HUES48 (cell line): ENCODE measurements at regions not wholly inside any gene's neighbourhood (a gene's known extent, or its start where the extent isn't known, plus 50 kb on each side); places are given as distances from the start of the nearest gene placed in this dataset.

Experiments
- H3K27ac ChIP-seq: one replicate; pipeline ENCODE4 v1.7.0; 2013; ENCODE audit warnings: low read depth, low read length, inconsistent platforms
- H3K27me3 ChIP-seq: 2 replicates; pipeline ENCODE4 v1.6.1; 2013; ENCODE audit warnings: mild to moderate bottlenecking, low read length; ENCODE audit not compliant: control insufficient read depth, insufficient read depth
- H3K36me3 ChIP-seq: 2 replicates; pipeline ENCODE4 v1.6.1; 2013; ENCODE audit warnings: low read length; ENCODE audit not compliant: control insufficient read depth, insufficient read depth
- H3K4me1 ChIP-seq: 2 replicates; pipeline ENCODE4 v1.6.1; 2013; ENCODE audit warnings: mild to moderate bottlenecking, low read length; ENCODE audit not compliant: control insufficient read depth, insufficient read depth
- H3K4me3 ChIP-seq: 2 replicates; pipeline ENCODE4 v1.5.1; 2013; ENCODE audit warnings: mild to moderate bottlenecking, low read depth, low read length
- H3K9ac ChIP-seq: 2 replicates; pipeline ENCODE4 v1.6.1; 2013; ENCODE audit warnings: mild to moderate bottlenecking, low read depth, low read length, moderate library complexity
- H3K9me3 ChIP-seq: 2 replicates; pipeline ENCODE4 v1.6.1; 2013; ENCODE audit warnings: low read length; ENCODE audit not compliant: control insufficient read depth, insufficient read depth

DNA sequence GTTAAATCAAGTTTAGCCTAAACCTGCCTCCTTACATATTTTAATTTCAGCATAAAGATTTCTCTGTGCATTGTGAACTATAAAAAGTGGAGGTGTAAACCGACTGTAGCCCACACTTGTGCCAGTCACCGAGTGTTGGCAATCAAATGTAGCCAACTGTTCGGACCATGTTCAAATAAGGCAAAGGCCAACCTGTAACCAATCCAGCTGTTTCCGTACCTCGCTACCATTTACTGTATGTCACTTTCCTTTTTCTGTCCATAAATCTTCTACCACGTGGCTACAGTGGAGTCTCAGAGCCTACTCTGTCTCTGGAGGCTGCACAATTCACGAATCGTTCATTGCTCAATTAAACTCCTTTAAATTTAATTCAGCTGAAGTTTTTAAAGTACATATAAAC lies 156.0 kb downstream of the SLC25A46 start:
- Histone ChIP-seq H3K9ac (no peak overlapping the region), H3K4me3 (no peak overlapping the region), H3K27ac (no peak overlapping the region), H3K4me1 (peaks cover 5% of the 10 kb centered on the region), H3K9me3 (no peaks in the 10 kb centered on the region), H3K27me3 (no peaks in the 10 kb centered on the region), H3K36me3 (no peaks in the 10 kb centered on the region)

DNA sequence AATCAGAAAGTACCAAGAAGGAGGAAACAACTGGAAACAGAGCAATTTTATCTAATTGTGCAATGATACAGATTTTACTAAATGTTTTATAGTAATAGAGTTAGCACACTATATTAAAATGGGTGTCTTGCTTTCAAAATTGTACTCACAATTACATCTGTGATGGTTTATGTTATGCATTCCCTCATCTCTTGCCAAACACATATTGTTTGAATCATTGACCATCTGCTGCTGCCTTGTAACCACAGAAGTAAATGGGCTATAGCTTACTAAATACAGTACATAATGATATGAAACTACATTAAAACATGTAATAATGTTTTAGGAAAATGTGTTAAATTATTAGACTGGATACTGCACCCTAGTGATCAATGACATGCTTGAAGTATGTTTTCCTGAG lies 158.1 kb downstream of the SLC25A46 start:
- Histone ChIP-seq H3K4me1 (peaks cover 25% of the 10 kb centered on the region), H3K9me3 (no peaks in the 10 kb centered on the region), H3K4me3 (no peak overlapping the region), H3K27me3 (no peaks in the 10 kb centered on the region), H3K9ac (no peak overlapping the region), H3K27ac (no peak overlapping the region), H3K36me3 (no peaks in the 10 kb centered on the region)

DNA sequence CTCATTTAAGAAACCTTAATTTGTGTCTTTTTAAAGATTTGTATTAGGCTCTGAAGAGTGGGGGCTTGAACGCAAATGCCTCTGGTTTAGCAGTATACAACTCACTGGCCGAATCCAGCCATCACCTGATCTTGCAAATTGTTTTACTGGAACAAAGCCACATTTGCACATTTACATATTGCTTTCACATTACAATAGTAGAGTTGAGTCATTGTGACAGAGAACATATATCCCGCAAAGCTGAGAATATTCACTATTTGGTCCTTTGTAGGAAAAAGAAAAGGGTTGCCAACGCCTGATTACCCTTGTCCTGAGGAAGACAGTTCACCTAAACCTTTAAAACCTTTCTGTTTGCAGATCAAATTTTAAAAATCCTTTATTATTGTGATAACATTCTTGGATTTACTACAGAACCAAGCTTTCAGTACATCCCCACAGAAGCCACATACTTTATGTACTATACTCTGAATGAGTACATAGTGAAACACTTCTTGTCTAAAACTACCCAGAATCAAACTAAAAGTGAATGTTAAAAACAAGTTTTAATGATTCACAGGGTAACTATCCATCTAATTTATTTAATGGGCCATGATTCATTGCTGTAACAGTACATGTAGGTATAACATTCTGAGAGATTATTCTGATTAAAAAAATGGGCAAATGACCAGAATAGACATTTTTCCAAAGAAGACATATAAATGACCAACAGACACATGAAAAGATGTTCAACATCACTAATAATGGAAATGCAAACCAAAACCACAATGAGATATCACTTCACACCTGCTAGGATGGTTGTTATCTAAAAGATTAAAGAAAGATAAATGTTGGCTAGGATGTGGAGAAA lies 161.0 kb downstream of the SLC25A46 start:
- H3K9me3 ChIP-seq, result no peaks in the 10 kb centered on the region
- peak overlapping the region; percentile 85 for H3K27ac ChIP-seq
- H3K4me1 ChIP-seq, result peaks cover 39% of the 10 kb centered on the region
- H3K27me3 ChIP-seq, result no peaks in the 10 kb centered on the region
- H3K36me3 ChIP-seq, result no peaks in the 10 kb centered on the region
- H3K9ac ChIP-seq, result 0 out of 2 replicates have a peak overlapping the region, but pooled peaks have one; percentile 34
- peak overlapping the region; percentile 27; the same call in 1 of the 2 replicates for H3K4me3 ChIP-seq

DNA sequence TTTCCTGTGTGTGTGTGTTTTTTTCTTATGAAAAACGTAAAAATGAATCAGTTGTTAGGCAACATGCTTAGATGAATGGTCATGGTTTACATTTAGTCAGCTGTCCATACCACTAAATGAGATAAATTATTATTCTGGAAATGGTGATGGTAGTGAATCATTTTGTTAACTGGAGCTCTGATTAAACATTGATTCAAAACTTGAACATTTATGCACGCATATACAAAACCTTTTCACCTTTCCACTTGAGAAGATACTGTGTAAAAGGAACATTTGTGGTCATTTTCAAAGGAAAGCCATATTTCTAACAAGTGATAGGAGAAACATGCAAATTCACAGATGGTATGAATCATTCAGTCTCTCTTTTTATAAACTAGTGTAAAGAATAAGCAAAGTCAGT lies 162.0 kb downstream of the SLC25A46 start:
- Histone ChIP-seq H3K4me1 (peaks cover 39% of the 10 kb centered on the region), H3K36me3 (no peaks in the 10 kb centered on the region), H3K27ac (peak overlapping the region; percentile 41)

DNA sequence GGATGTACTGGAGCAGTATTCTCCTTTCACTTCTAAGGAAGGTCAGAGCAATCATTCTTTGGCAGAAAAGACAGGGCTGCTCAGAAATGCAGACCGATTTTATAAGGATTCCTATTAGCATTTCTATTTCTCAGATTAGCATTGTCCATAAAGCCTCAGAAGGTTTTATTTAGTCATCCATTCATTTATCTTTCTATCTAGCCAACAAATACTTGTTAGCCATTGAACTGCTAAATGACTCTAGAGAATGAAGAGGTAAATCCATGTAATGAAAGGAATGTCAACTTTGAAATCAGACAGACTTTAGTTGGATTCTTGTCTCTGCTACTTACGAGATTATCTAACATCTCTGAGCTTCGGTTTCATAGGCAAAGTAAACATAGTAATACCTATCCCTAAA lies 165.2 kb downstream of the SLC25A46 start:
- H3K9ac ChIP-seq, result no peak overlapping the region
- no peaks in the 10 kb centered on the region for H3K27me3 ChIP-seq
- H3K36me3 ChIP-seq, result no peaks in the 10 kb centered on the region
- no peaks in the 10 kb centered on the region for H3K9me3 ChIP-seq
- H3K4me3 ChIP-seq, result no peak overlapping the region
- H3K4me1 ChIP-seq, result peaks cover 39% of the 10 kb centered on the region
- H3K27ac ChIP-seq, result no peak overlapping the region

More for the DNA sequence above, 162.0 kb downstream of the SLC25A46 start:
- H3K9me3 ChIP-seq, result no peaks in the 10 kb centered on the region
- H3K27me3 ChIP-seq, result no peaks in the 10 kb centered on the region
- no peak overlapping the region for H3K9ac ChIP-seq
- H3K4me3 ChIP-seq, result no peak overlapping the region

DNA sequence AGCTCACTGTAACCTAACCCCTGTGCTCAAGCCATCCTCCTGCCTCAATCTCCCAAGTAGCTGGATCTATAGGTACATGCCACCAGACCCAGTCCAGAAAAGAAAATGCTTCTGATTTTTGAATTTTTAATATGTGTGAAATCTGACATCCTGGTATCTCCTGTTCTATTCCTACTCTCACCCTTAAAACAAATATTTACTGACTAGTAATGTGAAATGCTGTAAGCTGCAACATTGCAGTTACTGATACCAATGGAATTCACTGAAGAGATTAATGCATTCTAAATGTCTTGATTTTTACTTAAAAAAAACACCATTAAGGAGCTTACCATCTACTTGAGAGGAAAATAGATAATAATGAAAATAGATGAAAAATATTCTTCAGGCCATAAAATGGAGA lies 162.7 kb upstream of the TSLP start:
- Histone ChIP-seq H3K27me3 (no peaks in the 10 kb centered on the region), H3K9ac (no peak overlapping the region), H3K27ac (no peak overlapping the region), H3K36me3 (no peaks in the 10 kb centered on the region), H3K4me3 (no peak overlapping the region), H3K4me1 (peaks cover 5% of the 10 kb centered on the region; the same call in 1 of the 2 replicates), H3K9me3 (no peaks in the 10 kb centered on the region)

DNA sequence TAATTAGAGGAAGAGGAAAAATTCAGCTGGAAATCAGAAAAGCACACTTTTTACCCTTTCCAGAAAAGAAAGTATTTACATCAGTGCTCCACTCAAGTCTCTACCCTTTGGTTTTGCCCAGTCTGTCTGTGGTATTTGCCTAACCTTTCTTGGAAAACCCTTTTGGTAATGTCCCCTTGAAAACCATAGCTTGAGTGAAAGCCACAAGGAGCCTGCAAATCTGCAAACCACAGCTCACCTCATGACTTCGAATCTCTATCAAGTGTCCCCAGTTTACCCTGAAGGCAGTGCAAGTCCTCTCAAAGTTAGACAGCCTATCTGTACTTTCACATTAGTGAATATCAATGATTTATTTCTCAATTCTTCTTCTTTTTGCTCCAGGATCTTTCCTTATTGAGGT lies 162.1 kb upstream of the TSLP start:
- Histone ChIP-seq H3K27ac (no peak overlapping the region), H3K36me3 (no peaks in the 10 kb centered on the region), H3K9me3 (no peaks in the 10 kb centered on the region), H3K27me3 (no peaks in the 10 kb centered on the region), H3K9ac (no peak overlapping the region), H3K4me1 (no peaks in the 10 kb centered on the region; the same call in 1 of the 2 replicates), H3K4me3 (no peak overlapping the region)

DNA sequence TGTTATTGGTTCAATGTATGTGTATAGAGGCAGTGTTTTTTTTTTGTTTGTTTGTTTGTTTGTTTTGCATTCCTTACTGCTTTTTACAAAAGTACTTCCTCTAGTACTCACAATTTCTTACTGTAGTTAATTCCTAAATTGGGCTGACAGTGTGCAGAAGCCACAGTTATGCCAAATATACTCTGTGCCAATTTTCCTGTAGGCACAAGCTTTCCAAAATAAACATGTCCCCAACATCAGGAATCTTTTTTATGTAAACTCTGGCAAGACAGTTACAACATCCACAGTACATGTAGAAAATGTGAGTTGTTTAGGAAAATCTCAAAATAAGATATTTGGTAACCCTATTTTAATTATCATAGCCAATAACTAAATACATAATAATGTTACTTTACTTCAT lies 161.6 kb upstream of the TSLP start:
- no peaks in the 10 kb centered on the region for H3K27me3 ChIP-seq
- H3K9me3 ChIP-seq, result no peaks in the 10 kb centered on the region
- no peak overlapping the region for H3K27ac ChIP-seq
- no peaks in the 10 kb centered on the region for H3K36me3 ChIP-seq
- no peak overlapping the region for H3K4me3 ChIP-seq
- H3K4me1 ChIP-seq, result no peaks in the 10 kb centered on the region
- H3K9ac ChIP-seq, result no peak overlapping the region

DNA sequence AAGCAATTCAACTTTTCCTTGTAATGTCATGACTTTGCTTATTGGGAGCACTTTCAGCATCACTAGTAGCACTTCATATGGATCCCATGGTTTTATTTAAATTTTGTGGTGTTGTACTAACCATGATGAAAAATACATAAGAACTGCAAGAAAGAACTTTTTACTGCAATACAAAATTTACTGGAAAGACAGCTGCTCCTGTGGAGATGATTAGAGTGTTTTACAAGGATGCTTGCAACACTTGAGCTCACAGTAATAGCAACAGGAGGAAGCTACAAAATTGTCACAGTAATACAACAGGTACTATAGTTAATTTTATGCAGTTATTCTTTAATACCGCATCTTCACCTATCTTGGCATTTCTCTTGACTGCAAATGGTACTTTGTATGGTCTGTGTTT lies 158.3 kb upstream of the TSLP start:
- H3K36me3 ChIP-seq, result no peaks in the 10 kb centered on the region
- H3K4me3 ChIP-seq, result no peak overlapping the region
- H3K27me3 ChIP-seq, result no peaks in the 10 kb centered on the region
- no peak overlapping the region for H3K9ac ChIP-seq
- H3K4me1 ChIP-seq, result peaks cover 5% of the 10 kb centered on the region; the same call in 1 of the 2 replicates
- H3K9me3 ChIP-seq, result no peaks in the 10 kb centered on the region
- no peak overlapping the region for H3K27ac ChIP-seq

DNA sequence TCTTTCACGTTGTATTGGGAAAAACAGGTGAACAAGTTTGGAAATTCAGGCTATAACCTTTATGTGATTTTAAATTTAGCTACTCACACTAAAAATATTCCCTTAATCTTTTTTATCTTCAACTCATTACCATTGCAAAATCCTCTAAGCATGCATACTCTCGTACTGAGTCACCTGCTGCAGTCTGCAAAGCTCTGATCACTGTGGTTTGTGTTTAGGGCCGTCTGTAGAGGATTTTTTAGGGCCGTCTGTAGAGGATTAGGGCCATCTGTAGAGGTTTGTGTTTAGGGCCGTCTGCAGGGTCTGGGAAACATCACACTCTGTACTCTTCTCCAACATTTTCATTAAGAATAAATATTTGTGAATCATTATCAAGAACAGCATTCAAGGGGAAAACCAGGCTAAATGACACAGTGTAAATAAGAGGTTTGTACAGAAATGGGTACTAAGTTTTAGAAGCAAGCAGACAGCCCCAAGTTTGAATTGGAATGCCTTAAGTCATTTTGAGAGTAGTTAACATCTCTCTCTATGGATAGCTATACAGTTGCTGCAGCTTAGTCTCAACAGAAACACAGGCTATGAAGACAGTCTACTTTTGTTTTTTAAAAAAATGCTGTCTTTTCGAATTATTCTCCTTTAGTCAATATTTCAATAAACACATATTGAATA lies 155.0 kb upstream of the TSLP start:
- Histone ChIP-seq H3K9me3 (no peaks in the 10 kb centered on the region), H3K4me3 (no peak overlapping the region), H3K4me1 (peaks cover 5% of the 10 kb centered on the region; the same call in 1 of the 2 replicates), H3K27me3 (no peaks in the 10 kb centered on the region), H3K36me3 (no peaks in the 10 kb centered on the region), H3K9ac (no peak overlapping the region), H3K27ac (no peak overlapping the region)
